ENCODE measurements at regions not wholly inside any gene's neighbourhood (a gene's known extent, or its start where the extent isn't known, plus 50 kb on each side); places are given as distances from the start of the nearest gene placed in this dataset.
A peak's percentile ranks its signal among the peaks of the same experiment; 100 is the strongest.

GRCh38 chr15:62472616-62473299, 307.7 kb upstream of the C2CD4B start:
- no peak overlapping the region for H3K4me3 Mint-ChIP-seq (ENCODE audit: unreplicated experiment)
- no peaks in the 10 kb centered on the region for H3K9me3 Mint-ChIP-seq (ENCODE audit: low read depth)
- peak; percentile 39 for TF ChIP-seq CTCF (IDR thresholded peaks at IDR 0.05)
- H3K36me3 Mint-ChIP-seq (ENCODE audit: low read depth), result no peaks in the 10 kb centered on the region
- H3K4me1 Mint-ChIP-seq (ENCODE audit: low read depth), result peaks cover 27% of the 10 kb centered on the region
- H3K27ac Mint-ChIP-seq (ENCODE audit: unreplicated experiment), result peak overlapping the region; percentile 42
- DNase-seq (ENCODE audit: low spot score), result no peak
- H3K27me3 Mint-ChIP-seq (ENCODE audit: low read depth), result no peaks in the 10 kb centered on the region

DNA sequence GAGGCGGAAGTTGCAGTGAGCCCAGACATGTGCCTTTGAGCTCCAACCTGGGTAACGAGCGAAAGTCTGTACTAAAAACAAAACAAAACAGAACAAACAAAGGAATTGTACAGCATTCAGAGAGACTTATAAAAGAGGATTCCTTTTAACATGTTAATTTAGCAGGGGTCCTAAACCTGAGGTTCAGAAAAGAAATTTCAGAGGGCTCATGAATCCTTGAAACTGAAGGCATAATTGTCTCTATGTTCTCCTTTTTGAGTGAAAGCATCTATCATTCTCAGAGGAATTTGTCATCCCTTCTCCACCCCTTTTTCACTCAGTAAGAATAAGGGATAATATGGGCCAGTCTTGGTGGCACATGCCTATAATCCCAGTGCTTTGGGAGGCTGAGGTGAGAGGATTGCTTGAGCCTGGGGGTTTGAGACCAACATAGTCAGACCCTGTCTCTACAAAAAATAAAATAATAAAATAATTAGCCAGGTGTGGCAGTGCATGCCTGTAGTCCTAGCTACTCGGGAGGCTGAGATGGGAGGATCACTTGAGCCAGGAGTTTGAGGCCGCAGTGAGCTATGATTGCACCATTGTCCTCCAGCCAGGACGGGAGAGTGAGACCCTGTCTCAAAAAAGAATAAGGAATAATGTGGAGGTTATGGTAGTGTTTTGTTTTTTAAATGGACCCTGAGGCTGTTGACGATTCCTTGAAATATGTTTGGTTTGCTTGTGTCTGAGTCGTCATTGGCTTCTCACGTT, 309.1 kb upstream of the C2CD4B start:
- Mint-ChIP-seq H3K27me3 (ENCODE audit: low read depth) (no peaks in the 10 kb centered on the region), H3K9me3 (ENCODE audit: low read depth) (no peaks in the 10 kb centered on the region), H3K36me3 (ENCODE audit: low read depth) (no peaks in the 10 kb centered on the region), H3K4me1 (ENCODE audit: low read depth) (peaks cover 27% of the 10 kb centered on the region), H3K27ac (ENCODE audit: unreplicated experiment) (no peak overlapping the region), H3K4me3 (ENCODE audit: unreplicated experiment) (no peak overlapping the region)
- no peak for TF ChIP-seq CTCF (IDR thresholded peaks at IDR 0.05)
- DNase-seq (ENCODE audit: low spot score), result no peak

DNA sequence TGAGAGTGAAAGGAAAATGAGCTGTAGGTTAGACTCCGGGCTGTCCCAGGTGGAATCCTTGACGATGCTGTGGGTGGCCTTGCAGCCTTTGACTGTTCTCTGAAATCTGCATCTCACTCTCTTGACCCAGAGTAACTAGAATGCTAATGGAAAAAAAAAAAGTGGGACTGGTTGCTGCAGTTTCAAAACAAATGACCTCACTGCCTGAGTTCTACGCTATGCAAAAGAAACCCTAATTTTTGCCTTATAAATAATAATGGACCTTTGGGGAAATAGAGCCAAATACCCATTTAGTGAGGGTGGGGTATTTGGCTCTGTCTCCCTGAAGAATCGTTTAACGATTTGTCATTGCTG, 309.7 kb upstream of the C2CD4B start:
- no peak for DNase-seq (ENCODE audit: low spot score)
- TF ChIP-seq CTCF (IDR thresholded peaks at IDR 0.05), result no peak
- peaks cover 21% of the 10 kb centered on the region for H3K4me1 Mint-ChIP-seq (ENCODE audit: low read depth)
- no peaks in the 10 kb centered on the region for H3K9me3 Mint-ChIP-seq (ENCODE audit: low read depth)
- no peaks in the 10 kb centered on the region for H3K27me3 Mint-ChIP-seq (ENCODE audit: low read depth)
- no peak overlapping the region for H3K4me3 Mint-ChIP-seq (ENCODE audit: unreplicated experiment)
- H3K36me3 Mint-ChIP-seq (ENCODE audit: low read depth), result no peaks in the 10 kb centered on the region
- no peak overlapping the region for H3K27ac Mint-ChIP-seq (ENCODE audit: unreplicated experiment)

- H3K36me3 Mint-ChIP-seq (ENCODE audit: low read depth), result no peaks in the 10 kb centered on the region
- no peaks in the 10 kb centered on the region for H3K27me3 Mint-ChIP-seq (ENCODE audit: low read depth)
- H3K27ac Mint-ChIP-seq (ENCODE audit: unreplicated experiment), result no peak overlapping the region
- no peak overlapping the region for H3K4me3 Mint-ChIP-seq (ENCODE audit: unreplicated experiment)
- H3K4me1 Mint-ChIP-seq (ENCODE audit: low read depth), result peaks cover 14% of the 10 kb centered on the region
- DNase-seq (ENCODE audit: low spot score), result no peak
- no peaks in the 10 kb centered on the region for H3K9me3 Mint-ChIP-seq (ENCODE audit: low read depth)
- no peak for TF ChIP-seq CTCF (IDR thresholded peaks at IDR 0.05)
Measured at GRCh38 chr15:62475591-62475990, 310.5 kb upstream of the C2CD4B start.

- Mint-ChIP-seq H3K27ac (ENCODE audit: unreplicated experiment) (no peak overlapping the region), H3K4me3 (ENCODE audit: unreplicated experiment) (no peak overlapping the region), H3K9me3 (ENCODE audit: low read depth) (no peaks in the 10 kb centered on the region), H3K4me1 (ENCODE audit: low read depth) (peaks cover 12% of the 10 kb centered on the region), H3K27me3 (ENCODE audit: low read depth) (no peaks in the 10 kb centered on the region), H3K36me3 (ENCODE audit: low read depth) (no peaks in the 10 kb centered on the region)
- TF ChIP-seq CTCF (IDR thresholded peaks at IDR 0.05), result no peak
- DNase-seq (ENCODE audit: low spot score), result no peak
Measured at GRCh38 chr15:62476163-62476562, 311.1 kb upstream of the C2CD4B start.

Measured in chondrocyte (in vitro differentiated cells).